Amniotic stem cell (primary cell): ENCODE measurements at regions not wholly inside any gene's neighbourhood (a gene's known extent, or its start where the extent isn't known, plus 50 kb on each side); places are given as distances from the start of the nearest gene placed in this dataset.

Experiments
- DNase-seq: peaks from one replicate; lab custom pipeline; 2025; lab: John Stamatoyannopoulos, UW

GRCh38 chr13:92938486-92939020 is 288.1 kb upstream of the GPC6 start:
- no peak for DNase-seq

- DNase-seq: no peak
Measured at GRCh38 chr13:92941167-92941566, 285.4 kb upstream of the GPC6 start.

- DNase-seq: no peak
Measured at GRCh38 chr13:92947770-92948434, 278.7 kb upstream of the GPC6 start.

- DNase-seq: no peak
Measured at GRCh38 chr13:92950771-92951170, 275.8 kb upstream of the GPC6 start.

GRCh38 chr13:92951273-92951890 is 275.2 kb upstream of the GPC6 start:
- DNase-seq: no peak

GRCh38 chr13:92952161-92952560 is 274.4 kb upstream of the GPC6 start:
- no peak for DNase-seq

GRCh38 chr13:92954746-92955145 is 271.9 kb upstream of the GPC6 start:
- no peak for DNase-seq

GRCh38 chr13:92959790-92960189 is 266.8 kb upstream of the GPC6 start:
- no peak for DNase-seq

- no peak for DNase-seq
Measured at GRCh38 chr13:92963029-92963428, 263.6 kb upstream of the GPC6 start.

GRCh38 chr13:92966341-92966740 is 260.3 kb upstream of the GPC6 start:
- DNase-seq: no peak

- DNase-seq: no peak
Measured at GRCh38 chr13:92966900-92967299, 259.7 kb upstream of the GPC6 start.

GRCh38 chr13:92967923-92968322 is 258.7 kb upstream of the GPC6 start:
- no peak for DNase-seq

GRCh38 chr13:92972751-92973150 is 253.9 kb upstream of the GPC6 start:
- no peak for DNase-seq

GRCh38 chr13:92974905-92975429 is 251.6 kb upstream of the GPC6 start:
- DNase-seq: no peak

GRCh38 chr13:92976657-92977056 is 249.9 kb upstream of the GPC6 start:
- no peak for DNase-seq

- no peak for DNase-seq
Measured at GRCh38 chr13:92984151-92984550, 242.5 kb upstream of the GPC6 start.

- no peak for DNase-seq
Measured at GRCh38 chr13:92989301-92989700, 237.3 kb upstream of the GPC6 start.

GRCh38 chr13:92991692-92992091 is 234.9 kb upstream of the GPC6 start:
- DNase-seq: no peak

- no peak for DNase-seq
Measured at GRCh38 chr13:92994056-92994455, 232.6 kb upstream of the GPC6 start.

- no peak for DNase-seq
Measured at GRCh38 chr13:93001866-93002461, 224.6 kb upstream of the GPC6 start.

- DNase-seq: no peak
Measured at GRCh38 chr13:93003531-93003930, 223.1 kb upstream of the GPC6 start.

GRCh38 chr13:93004919-93005318 is 221.7 kb upstream of the GPC6 start:
- DNase-seq: no peak

GRCh38 chr13:93007928-93008327 is 218.7 kb upstream of the GPC6 start:
- no peak for DNase-seq
